ENCODE measurements at regions not wholly inside any gene's neighbourhood (a gene's known extent, or its start where the extent isn't known, plus 50 kb on each side); places are given as distances from the start of the nearest gene placed in this dataset.

DNA sequence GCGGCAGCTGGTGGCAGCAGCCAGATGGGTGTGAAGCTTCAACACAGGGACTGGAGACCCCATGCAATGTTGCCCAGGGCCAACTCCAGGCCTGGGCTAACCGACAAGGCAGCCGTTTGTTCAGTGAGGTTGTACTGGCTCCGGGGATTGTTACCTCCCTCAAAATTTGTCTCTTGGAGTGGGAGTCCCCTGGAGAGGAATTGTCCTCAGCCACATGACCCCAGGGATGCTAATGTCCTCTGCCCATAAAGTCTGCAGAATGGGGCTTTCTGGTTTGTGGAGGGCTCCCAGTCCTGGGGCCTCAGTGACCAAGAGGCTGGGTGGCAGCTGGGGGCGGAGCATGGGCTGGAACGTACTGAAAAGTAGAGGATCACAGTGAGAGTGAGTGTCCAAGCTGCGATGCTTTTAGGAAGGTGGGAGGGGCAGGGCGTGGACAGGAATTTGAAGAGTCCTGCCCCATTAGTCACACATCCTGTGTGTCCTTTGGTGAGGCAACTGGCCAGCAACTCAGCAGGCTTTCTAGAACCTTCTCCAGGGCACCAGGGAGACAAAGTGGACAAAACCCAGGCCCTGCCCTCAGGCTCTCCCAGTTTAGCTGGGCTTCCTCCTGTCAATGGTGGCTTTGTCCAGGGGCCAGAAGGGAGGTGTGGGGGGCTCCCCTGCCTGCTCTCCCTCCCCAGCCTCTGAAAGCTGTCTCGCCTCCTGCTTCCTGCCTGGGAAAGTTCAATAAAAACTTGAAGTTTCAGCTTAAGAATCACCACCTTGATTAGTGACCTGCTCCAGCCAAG is 114.0 kb downstream of the NSG2 start:
- DNase-seq = no peak

DNA sequence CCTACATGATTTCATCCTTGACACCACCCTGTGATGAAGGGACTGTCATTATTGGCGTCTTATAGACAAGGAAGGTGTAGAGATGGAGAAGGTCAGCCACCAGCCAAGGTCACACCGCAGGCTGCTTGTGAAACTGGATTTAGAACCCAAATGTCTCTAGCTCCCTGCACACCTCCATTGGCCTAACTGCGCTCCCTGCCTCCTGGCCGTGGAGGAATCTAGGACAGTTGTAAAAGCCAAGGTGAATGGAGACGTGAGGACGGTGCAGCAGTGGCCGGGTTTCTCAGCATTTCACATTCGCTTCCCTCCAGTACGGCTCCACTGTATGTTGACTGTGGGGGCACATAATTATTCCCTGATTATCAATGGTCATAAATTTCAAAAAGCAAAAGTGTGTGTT is 119.9 kb downstream of the NSG2 start:
- no peak for DNase-seq

DNA sequence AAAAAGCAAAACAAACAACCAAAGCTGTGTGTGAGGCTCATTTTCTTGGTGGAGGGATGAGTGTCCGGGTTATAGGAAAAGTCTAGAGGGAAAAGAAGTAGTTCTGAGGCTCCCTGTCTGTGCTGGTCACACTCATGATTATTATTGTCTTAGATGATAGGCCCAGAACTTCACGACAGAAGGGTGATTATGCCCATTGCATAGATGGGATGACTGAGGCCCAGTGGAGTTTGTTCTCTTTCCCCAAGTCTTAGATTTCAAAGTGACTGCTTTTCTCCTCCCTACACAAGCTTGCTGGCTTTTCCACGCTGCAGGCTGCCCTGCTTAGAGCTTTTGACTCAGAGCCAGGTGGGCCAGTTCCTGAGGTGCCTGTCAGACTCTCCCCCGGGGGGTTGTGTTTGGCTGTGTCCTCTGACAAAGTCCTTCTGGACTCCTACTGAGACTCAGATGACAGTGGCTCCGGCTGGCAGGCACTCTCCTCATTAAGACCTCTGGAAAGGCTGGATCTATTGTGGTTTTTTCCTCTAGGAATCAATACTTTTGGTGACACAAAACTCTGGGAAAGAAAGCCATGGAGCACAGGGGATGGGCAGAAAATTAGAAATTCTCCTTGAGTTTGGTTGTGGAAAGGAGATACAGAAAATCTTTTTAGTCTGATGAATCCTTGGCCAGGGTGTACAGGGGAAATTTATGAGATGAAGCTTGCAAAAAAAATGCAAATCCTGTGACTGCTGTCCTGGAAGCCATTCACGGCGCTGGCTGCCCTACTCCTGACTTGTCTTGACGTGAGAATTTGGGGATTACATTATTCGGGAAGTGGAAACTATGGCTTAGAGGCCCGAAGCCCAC is 120.9 kb downstream of the NSG2 start:
- no peak for DNase-seq

DNA sequence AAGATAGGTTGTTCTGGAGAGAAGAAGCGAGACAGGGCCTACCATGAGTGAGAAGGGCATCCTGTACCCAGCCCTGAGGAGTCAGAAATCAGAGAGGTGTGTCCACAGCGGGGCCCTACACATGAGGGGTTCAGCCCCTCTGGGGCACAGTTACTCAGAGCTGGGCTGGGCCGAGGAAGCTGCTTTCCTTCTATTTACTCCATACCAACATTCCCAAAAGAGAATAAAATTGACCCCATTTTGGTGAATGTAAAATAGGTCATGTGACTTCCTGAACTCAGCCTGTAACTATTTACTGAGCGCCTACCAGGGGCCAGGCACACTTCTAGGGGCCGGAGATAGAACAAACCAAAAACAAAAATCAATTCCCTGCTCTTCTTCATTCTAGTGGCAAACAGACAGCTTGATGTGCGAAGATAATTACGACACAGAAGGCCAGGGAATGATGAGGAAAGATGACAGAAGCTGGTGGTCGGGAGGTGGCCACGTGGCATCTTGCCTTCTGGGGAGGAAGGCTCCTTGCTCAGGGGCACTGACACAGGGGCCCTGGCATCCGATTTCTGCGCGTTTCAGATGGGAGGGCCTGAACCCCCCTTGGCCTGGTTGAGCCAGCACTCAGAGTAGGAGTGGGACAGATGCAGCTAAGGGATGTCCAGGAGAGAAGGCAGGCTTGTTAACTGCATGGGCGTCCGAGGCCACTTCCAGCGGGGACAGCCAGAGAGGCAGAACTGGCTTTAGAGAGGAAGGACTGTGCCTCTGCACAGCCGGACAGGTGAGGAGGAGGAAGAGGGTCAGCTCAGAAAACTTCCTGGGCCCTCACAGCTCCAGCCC is 121.8 kb downstream of the NSG2 start:
- DNase-seq = no peak

DNA sequence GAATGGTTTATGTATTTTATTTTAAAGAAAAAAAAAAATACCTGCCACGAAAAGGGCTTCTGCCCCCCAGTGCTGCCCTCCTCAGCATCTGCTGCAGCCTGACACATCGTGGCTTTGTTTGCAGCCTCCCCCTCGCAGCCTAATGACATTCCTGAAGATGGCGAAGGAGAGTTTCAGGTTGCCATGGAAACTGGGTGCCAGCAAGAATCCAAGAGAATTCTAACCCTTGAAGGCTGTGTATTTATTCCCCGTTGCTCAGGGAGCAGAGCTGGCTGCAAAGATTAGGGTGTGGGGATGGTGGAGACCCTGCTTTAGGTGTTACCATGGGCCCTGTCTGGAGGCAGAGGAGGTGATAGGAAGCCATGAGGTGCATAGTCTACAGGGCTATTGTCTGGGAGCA is 126.6 kb downstream of the NSG2 start:
- DNase-seq = no peak

DNA sequence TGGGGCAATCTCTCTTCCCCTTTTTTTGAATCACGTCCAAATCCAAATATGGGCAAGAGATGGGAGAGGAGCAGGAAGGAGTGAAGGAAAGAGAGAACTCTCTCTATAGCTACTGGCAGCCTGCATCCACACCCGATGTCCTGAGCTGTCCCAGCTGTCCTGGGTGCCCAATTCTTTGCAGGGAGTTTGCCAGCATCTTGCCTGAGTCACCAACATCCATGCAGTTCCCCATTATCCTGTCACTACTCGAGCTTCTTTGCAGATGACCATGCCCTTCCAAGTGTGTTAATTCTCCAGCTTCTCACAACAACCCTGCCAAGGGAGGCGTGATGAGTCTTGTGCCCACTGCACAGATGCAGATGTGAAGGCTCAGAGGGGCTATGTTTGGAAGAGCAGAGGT is 127.1 kb downstream of the NSG2 start:
- DNase-seq = no peak

DNA sequence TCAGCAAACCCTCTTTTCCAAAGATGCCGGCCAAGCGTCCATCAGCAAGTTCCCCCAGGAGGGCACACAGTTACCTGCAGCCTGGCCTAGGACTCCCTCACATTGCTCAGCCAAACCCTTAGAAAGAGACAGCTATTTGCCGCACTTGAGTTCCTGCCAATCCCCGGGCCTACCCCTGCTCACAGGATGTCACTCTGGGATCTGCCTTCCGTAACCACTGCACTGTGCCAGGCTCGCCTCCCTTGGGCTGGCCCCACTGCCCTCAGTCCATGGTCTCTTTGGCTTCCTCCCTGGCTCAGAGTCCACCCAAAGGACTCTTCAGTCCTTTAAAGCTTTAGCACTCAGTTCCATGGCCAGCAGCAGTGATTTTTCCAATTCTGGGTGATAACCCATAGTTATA is 128.3 kb downstream of the NSG2 start:
- no peak for DNase-seq

DNA sequence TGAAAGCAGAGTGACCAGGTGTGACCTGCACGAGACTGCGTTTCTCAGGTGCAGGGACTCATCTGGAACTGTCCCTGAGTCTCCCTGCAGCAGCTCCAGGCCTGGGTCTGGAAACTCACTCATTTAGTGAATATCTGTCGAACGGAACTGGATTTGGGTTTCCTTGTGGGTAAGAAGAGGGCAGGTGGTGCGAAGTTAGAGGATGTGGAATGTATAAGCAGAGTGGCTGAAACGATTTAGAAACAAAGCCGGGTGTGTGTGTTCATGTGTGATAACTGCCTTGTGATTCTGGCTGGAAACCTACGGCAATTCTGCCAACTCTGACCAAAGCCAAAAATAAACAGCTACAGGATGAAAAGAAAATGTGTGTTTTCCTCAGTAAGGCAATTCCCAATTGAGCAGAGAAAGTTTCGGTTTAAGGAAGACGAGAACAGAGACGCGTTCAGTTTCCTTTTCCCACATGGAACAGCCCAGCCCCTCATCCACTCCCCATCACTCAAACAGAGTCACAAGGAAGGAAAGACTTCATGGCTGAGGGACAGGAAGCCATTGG is 130.3 kb downstream of the NSG2 start:
- no peak for DNase-seq

DNA sequence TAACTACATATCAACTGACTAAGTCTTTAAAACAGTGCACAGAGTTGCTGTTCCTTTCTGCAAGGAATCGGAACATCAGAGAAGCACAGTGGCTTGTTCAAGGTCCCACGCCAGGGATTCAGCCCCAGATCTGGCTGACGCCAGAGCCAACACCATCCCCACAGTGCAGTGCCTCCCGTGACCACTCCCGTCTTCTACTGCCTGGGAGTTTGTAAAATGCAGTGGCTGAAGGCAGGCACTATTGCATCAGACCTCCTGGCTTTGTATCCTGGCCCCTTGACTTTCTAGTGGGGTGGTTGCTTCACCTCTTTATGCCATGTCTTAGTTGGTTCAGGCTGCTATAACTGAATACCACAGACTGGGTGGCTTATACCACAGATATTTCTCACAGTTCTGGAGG is 131.0 kb downstream of the NSG2 start:
- DNase-seq = no peak

DNA sequence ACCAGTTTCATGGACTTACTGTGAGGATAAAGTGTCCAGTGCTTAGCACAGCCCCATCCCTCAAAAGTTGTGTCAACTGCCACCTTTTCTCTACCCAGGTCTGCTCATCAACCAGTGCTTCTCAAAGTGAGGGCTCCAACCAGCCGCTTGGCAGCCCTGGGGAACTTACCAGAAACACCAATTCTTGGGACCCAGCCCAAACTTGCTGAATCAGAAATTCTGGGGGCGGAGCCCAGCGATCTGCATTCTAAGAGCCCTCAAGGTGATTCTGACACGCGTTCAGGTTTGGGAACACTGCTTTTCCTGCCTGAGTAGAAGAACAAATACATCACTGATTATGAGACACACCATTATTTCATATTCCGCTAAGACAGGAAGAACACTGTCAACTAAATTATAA is 132.0 kb downstream of the NSG2 start:
- DNase-seq = no peak

DNA sequence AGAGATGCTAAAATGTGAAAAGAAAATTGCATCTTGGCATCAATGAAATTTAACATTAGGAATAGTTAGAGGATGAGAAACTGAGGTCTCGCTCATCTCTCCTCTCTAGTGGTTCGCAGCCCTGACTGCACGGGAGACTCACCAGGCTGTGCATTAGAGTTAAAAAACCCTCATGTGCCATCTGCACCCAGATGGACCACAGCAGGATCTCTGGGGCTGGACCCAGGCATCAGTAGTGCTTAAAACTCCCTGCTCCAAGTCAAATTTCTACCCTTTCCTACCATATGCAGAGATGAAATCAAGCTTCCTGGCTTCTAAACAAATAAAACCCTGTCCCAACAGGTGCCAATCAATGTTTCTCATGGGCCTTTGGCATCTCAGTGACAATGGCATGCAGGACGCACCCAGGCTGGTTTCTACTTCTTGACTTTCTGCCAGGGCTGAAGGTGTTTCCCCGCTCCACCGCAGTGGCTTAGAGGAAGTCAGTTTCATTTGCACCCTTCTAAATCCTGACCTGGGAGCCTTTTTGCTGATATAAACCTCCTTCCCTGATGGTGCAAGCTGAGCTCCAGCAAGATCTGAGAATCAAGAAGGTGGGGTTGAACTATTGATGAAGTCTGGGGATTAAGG is 132.6 kb downstream of the NSG2 start:
- DNase-seq = no peak

DNA sequence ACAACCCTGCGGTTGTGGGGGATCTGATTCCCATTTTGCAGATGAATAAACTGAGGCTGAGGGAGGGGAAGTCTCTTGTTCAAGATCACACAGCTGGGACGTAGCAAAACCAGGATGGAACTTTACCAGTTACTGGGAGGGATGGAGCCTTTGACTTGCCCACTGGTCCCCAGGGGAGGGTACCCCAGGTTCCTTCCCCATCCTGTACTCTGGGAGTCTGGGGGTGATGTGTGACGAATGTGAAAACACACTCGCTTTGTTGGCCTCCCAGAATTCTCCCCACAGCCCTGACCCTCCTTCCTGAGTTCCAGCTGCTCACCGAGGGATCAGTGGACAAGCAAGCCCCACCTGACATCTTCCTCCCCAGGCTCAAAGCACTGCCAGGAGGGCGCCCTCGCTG is 135.1 kb downstream of the NSG2 start:
- DNase-seq = no peak

DNA sequence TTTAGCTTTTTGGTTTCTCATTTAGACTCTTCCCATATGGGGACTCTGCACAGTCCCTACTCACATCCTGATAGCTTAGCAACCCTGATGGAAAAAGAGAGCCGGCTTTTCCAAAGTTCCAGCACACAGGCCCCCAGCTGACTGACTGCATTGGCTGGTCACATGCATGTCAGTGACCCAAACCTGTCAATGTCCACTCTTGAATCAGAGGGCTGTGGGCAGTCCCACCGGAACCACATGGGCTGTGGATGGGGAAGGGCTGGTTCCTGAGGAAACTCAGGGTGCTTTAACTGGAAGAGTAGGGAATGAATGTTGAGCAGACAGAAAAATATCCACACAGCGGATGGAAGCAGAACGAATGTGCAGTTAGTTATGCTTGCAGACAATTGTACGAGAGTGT is 136.6 kb downstream of the NSG2 start:
- no peak for DNase-seq

DNA sequence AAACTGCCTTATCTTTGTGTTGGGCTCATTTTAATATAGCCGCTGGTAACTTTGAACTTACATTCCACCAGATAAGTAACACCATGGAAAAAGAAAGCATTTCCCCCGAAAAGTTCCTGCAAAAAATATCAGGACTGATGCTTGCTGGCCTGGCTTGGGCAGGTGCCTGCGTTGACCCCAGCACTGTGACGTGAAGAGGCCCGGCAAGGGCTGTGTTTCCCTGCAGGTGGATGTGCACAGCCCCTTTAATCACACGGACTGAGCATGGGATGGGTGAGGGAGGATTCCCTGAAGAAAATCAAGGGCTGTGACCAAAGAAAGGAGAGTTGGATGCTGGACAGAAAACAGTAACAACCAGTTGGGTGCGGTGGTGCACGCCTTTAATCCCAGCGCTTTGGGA is 138.2 kb downstream of the NSG2 start:
- no peak for DNase-seq

DNA sequence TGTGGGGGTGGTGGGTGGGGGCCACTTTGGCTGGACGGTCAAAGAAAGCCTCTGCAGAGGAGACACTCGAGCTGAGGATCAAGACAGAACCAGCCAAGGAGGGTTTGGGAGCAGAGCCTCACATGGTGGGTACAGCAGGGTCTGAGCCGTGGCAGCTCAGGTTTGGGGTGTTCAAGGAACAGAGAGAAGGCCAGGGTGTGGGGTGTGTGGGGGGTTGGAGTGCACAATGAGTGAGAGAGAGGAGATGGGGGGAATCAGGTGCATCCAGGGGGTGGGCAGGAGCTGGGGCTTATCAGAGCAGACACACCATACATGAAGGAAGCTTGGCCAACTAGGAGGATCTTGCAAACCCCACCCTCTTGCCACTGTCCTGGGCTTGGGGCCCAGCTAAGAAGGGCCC is 140.0 kb downstream of the NSG2 start:
- DNase-seq = no peak

DNA sequence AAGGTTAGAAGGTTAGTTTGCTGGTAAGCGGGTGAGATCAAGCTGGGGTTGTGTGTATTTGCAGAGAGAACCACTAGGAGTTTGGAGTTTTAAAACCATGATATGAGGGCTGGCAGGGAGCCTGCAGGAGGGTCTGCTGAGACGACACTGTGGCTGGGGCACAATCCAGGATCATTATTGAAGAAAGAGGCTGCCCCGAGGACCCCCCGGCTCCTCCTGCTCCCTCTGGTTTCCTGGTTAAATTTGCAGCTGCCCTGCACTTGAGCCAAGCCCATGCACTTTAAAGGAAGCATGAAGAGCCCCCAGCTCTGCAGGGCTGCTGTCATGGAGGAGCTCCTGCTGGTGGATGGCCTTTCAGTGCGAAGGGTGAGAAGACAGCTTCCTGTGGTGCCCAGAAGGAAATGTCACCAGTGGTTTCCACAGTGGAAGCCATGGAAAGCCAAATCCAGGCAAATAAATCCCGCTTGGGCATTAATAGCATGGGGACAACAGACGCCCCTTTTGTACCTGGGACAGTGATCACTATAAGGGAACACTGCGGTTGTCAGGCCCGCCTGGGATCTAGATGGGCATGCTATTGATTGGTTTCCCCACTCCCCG is 140.7 kb downstream of the NSG2 start:
- DNase-seq = no peak

DNA sequence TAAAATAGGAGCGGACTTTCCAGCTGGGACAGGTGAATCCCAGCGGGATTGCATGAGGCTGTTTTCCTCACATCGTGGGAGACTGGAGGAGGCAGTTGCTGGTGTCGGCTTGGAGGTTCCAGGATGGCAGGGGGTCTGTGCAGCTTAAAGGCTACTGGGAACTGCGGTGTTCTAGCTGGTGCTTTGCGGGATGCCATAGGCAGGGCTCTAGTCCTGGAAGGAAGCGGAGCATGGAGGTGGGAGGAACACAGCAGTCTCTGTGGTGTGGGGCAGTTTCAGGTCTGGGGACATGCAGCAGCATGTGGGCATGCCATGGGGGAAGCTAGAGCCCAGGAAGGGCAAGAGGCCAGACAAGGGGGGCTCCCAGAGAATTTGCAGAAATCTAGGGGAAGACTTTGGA is 141.5 kb downstream of the NSG2 start:
- no peak for DNase-seq

DNA sequence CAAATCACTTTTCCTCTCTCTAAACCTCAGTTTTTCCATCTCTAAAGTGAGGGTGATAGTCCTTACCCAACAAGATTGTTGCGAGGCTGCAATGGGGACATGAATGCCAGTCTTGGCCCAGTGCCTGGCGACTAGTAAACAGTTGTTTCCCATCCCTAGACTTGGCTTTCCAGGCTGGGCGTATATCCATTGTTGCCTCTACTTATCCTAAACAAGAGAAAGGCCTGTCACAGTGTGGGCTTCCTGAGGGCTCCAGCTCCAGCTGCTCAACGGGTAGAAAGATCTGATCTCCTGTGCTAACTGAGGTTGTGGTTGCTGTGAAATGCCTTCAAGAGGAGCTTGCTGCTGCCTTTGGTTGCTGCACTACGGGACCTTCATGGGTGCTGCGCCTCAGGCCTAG is 142.0 kb downstream of the NSG2 start:
- no peak for DNase-seq

DNA sequence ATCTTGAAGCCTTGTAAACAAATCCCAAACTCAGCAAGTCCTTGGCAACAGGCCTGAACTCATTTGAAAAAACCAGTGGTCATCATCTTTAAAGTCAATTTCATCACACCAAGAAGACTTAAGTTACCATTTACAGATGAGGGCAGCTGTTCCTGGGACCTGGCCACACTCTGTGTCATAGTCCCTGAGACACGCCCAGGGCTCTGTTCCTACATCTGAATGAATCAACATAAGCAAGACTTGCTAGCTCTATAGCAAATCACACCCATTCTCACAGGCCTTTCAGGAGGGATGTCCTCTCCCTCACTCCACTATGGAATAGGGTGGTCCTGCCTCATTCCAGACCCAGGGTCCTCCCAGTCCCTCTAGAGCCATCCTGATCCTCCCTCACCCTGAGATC is 142.8 kb downstream of the NSG2 start:
- DNase-seq = no peak

DNA sequence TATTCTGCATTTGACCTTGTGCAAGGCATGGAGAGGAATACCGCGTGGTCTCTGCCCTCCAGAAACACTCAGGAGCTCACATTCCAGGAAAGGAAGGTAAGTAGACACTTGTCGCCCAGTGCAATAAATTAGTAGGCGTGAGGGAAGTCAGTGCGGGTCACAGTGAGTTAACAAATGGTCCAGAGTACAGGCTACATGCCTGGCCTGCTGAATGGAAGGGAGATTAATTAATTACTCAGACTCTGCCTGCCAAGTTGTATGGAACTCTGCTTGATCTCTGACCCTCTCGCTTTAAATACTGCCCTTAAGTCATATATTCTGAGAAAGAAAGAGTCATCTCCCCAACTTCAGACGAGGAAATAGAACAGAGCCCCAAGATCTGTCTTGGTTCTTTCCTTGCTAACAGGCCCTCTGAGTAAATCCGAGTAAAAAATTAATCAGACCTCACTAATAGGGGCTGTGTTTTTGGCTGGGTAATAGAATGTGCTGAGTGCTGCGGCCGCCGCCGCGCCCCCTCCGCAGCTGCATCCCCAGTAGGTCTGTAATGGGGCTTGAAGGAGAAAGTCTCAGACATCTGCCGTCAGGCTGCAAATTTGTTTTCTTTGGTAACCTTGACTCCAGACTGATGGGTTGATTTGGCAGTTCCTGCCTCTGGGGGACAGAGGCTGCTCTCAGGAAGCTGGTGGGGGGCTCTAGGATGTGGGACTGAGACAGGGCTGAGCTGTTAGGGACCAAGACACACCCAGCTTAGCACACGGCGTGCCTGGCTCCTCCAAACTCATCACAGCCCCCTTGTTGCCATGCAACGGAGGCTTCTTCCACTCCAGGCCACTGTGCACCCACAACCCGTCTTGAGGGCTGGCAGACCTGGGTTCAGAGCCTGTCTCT is 144.4 kb downstream of the NSG2 start:
- no peak for DNase-seq

DNA sequence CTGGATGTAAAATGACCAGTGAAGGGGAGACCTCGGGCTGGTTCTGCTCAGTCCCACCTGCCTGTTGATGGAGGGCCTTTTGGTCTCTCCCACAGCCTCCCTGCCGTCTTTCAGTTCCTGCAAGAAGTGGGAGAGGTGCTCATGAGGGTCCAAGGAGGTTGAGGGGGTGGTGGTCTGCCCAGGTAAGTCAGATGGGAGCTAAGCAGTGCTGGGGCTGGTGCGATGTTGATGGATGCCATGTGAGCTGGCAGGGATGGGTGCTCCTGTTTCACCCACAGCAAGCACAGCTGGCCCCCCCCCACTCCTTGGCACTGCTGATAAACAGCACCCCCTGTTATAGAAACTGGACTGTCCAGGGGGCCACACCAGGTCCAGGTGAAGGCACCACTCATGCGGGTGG is 145.6 kb downstream of the NSG2 start:
- no peak for DNase-seq
